ENCODE measurements at regions not wholly inside any gene's neighbourhood (a gene's known extent, or its start where the extent isn't known, plus 50 kb on each side); places are given as distances from the start of the nearest gene placed in this dataset.

GRCh38 chr13:72208112-72208645 is 341.2 kb upstream of the DACH1 start:
- no peak for DNase-seq

- DNase-seq: no peak
Observed at GRCh38 chr13:72205773-72206172, 338.8 kb upstream of the DACH1 start.

- DNase-seq: no peak
Observed at GRCh38 chr13:72204291-72204690, 337.3 kb upstream of the DACH1 start.

- no peak for DNase-seq
Observed at GRCh38 chr13:72201726-72202125, 334.7 kb upstream of the DACH1 start.

- DNase-seq: no peak
Observed at GRCh38 chr13:72199640-72200039, 332.6 kb upstream of the DACH1 start.

GRCh38 chr13:72198967-72199560 is 332.1 kb upstream of the DACH1 start:
- DNase-seq: no peak

- no peak for DNase-seq
Observed at GRCh38 chr13:72198042-72198441, 331.0 kb upstream of the DACH1 start.

- no peak for DNase-seq
Observed at GRCh38 chr13:72195044-72195704, 328.2 kb upstream of the DACH1 start.

- DNase-seq: no peak
Observed at GRCh38 chr13:72194523-72194922, 327.5 kb upstream of the DACH1 start.

- DNase-seq: no peak
Observed at GRCh38 chr13:72186730-72187422, 319.9 kb upstream of the DACH1 start.

GRCh38 chr13:72185776-72186175 is 318.8 kb upstream of the DACH1 start:
- no peak for DNase-seq

- no peak for DNase-seq
Observed at GRCh38 chr13:72181661-72182060, 314.7 kb upstream of the DACH1 start.

- DNase-seq: no peak
Observed at GRCh38 chr13:72180253-72180952, 313.4 kb upstream of the DACH1 start.

GRCh38 chr13:72174549-72174948 is 307.5 kb upstream of the DACH1 start:
- DNase-seq: no peak

- no peak for DNase-seq
Observed at GRCh38 chr13:72170571-72170970, 303.6 kb upstream of the DACH1 start.

- DNase-seq: no peak
Observed at GRCh38 chr13:72168126-72168855, 301.3 kb upstream of the DACH1 start.

GRCh38 chr13:72166102-72166650 is 299.2 kb upstream of the DACH1 start:
- no peak for DNase-seq

- DNase-seq: no peak
Observed at GRCh38 chr13:72165276-72165675, 298.3 kb upstream of the DACH1 start.

- DNase-seq: no peak
Observed at GRCh38 chr13:72164811-72165210, 297.8 kb upstream of the DACH1 start.

- no peak for DNase-seq
Observed at GRCh38 chr13:72163678-72164077, 296.7 kb upstream of the DACH1 start.

GRCh38 chr13:72160977-72161376 is 294.0 kb upstream of the DACH1 start:
- DNase-seq: no peak

GRCh38 chr13:72156760-72157159 is 289.8 kb upstream of the DACH1 start:
- DNase-seq: no peak

Data from stimulated activated naive CD4-positive, alpha-beta T cell (primary cell).